ENCODE measurements at regions not wholly inside any gene's neighbourhood (a gene's known extent, or its start where the extent isn't known, plus 50 kb on each side); places are given as distances from the start of the nearest gene placed in this dataset.

GRCh38 chr1:228935855-228936727, 200.8 kb downstream of the RHOU start:
- Histone ChIP-seq H3K27me3 (ENCODE audit: control insufficient read depth in 1 of 2, insufficient read depth in 2 of 2, low read length in 2 of 2) (no peaks in the 10 kb centered on the region), H3K36me3 (ENCODE audit: control insufficient read depth in 2 of 2, insufficient read depth in 2 of 2, low read length in 2 of 2) (no peaks in the 10 kb centered on the region), H3K27ac (ENCODE audit: low read length) (no peak overlapping the region), H3K9me3 (ENCODE audit: control insufficient read depth in 2 of 2, low read length in 2 of 2) (no peaks in the 10 kb centered on the region), H3K9ac (ENCODE audit: low read length in 2 of 2) (no peak overlapping the region), H3K4me3 (ENCODE audit: low read length in 2 of 2) (no peak overlapping the region), H3K4me1 (ENCODE audit: control insufficient read depth, insufficient read depth, low read length) (peaks cover 13% of the 10 kb centered on the region)

GRCh38 chr1:228936881-228937280, 201.6 kb downstream of the RHOU start:
- Histone ChIP-seq H3K9me3 (ENCODE audit: control insufficient read depth in 2 of 2, low read length in 2 of 2) (no peaks in the 10 kb centered on the region), H3K4me3 (ENCODE audit: low read length in 2 of 2) (no peak overlapping the region), H3K27me3 (ENCODE audit: control insufficient read depth in 1 of 2, insufficient read depth in 2 of 2, low read length in 2 of 2) (no peaks in the 10 kb centered on the region), H3K4me1 (ENCODE audit: control insufficient read depth, insufficient read depth, low read length) (peaks cover 13% of the 10 kb centered on the region), H3K27ac (ENCODE audit: low read length) (no peak overlapping the region), H3K36me3 (ENCODE audit: control insufficient read depth in 2 of 2, insufficient read depth in 2 of 2, low read length in 2 of 2) (no peaks in the 10 kb centered on the region), H3K9ac (ENCODE audit: low read length in 2 of 2) (no peak overlapping the region)

GRCh38 chr1:228937351-228937750, 202.1 kb downstream of the RHOU start:
- no peaks in the 10 kb centered on the region for H3K27me3 ChIP-seq (ENCODE audit: control insufficient read depth in 1 of 2, insufficient read depth in 2 of 2, low read length in 2 of 2)
- H3K27ac ChIP-seq (ENCODE audit: low read length) = no peak overlapping the region
- no peaks in the 10 kb centered on the region for H3K9me3 ChIP-seq (ENCODE audit: control insufficient read depth in 2 of 2, low read length in 2 of 2)
- H3K4me3 ChIP-seq (ENCODE audit: low read length in 2 of 2) = no peak overlapping the region
- H3K4me1 ChIP-seq (ENCODE audit: control insufficient read depth, insufficient read depth, low read length) = peaks cover 13% of the 10 kb centered on the region
- H3K36me3 ChIP-seq (ENCODE audit: control insufficient read depth in 2 of 2, insufficient read depth in 2 of 2, low read length in 2 of 2) = no peaks in the 10 kb centered on the region
- no peak overlapping the region for H3K9ac ChIP-seq (ENCODE audit: low read length in 2 of 2)

GRCh38 chr1:228937851-228938536, 202.7 kb downstream of the RHOU start:
- H3K9me3 ChIP-seq (ENCODE audit: control insufficient read depth in 2 of 2, low read length in 2 of 2) = no peaks in the 10 kb centered on the region
- H3K27me3 ChIP-seq (ENCODE audit: control insufficient read depth in 1 of 2, insufficient read depth in 2 of 2, low read length in 2 of 2) = no peaks in the 10 kb centered on the region
- no peak overlapping the region for H3K4me3 ChIP-seq (ENCODE audit: low read length in 2 of 2)
- peaks cover 13% of the 10 kb centered on the region for H3K4me1 ChIP-seq (ENCODE audit: control insufficient read depth, insufficient read depth, low read length)
- H3K27ac ChIP-seq (ENCODE audit: low read length) = no peak overlapping the region
- no peaks in the 10 kb centered on the region for H3K36me3 ChIP-seq (ENCODE audit: control insufficient read depth in 2 of 2, insufficient read depth in 2 of 2, low read length in 2 of 2)
- H3K9ac ChIP-seq (ENCODE audit: low read length in 2 of 2) = no peak overlapping the region

GRCh38 chr1:228938537-228938901, 203.2 kb downstream of the RHOU start:
- H3K4me1 ChIP-seq (ENCODE audit: control insufficient read depth, insufficient read depth, low read length) = peaks cover 13% of the 10 kb centered on the region
- no peaks in the 10 kb centered on the region for H3K9me3 ChIP-seq (ENCODE audit: control insufficient read depth in 2 of 2, low read length in 2 of 2)
- no peak overlapping the region for H3K27ac ChIP-seq (ENCODE audit: low read length)
- no peak overlapping the region for H3K9ac ChIP-seq (ENCODE audit: low read length in 2 of 2)
- no peak overlapping the region for H3K4me3 ChIP-seq (ENCODE audit: low read length in 2 of 2)
- H3K27me3 ChIP-seq (ENCODE audit: control insufficient read depth in 1 of 2, insufficient read depth in 2 of 2, low read length in 2 of 2) = no peaks in the 10 kb centered on the region
- no peaks in the 10 kb centered on the region for H3K36me3 ChIP-seq (ENCODE audit: control insufficient read depth in 2 of 2, insufficient read depth in 2 of 2, low read length in 2 of 2)

GRCh38 chr1:228939001-228939691, 203.9 kb downstream of the RHOU start:
- Histone ChIP-seq H3K36me3 (ENCODE audit: control insufficient read depth in 2 of 2, insufficient read depth in 2 of 2, low read length in 2 of 2) (no peaks in the 10 kb centered on the region), H3K27ac (ENCODE audit: low read length) (no peak overlapping the region), H3K4me1 (ENCODE audit: control insufficient read depth, insufficient read depth, low read length) (peaks cover 13% of the 10 kb centered on the region), H3K4me3 (ENCODE audit: low read length in 2 of 2) (no peak overlapping the region), H3K9ac (ENCODE audit: low read length in 2 of 2) (no peak overlapping the region), H3K27me3 (ENCODE audit: control insufficient read depth in 1 of 2, insufficient read depth in 2 of 2, low read length in 2 of 2) (no peaks in the 10 kb centered on the region), H3K9me3 (ENCODE audit: control insufficient read depth in 2 of 2, low read length in 2 of 2) (no peaks in the 10 kb centered on the region)

- Histone ChIP-seq H3K9me3 (ENCODE audit: control insufficient read depth in 2 of 2, low read length in 2 of 2) (no peaks in the 10 kb centered on the region), H3K9ac (ENCODE audit: low read length in 2 of 2) (no peak overlapping the region), H3K4me3 (ENCODE audit: low read length in 2 of 2) (no peak overlapping the region), H3K27ac (ENCODE audit: low read length) (no peak overlapping the region), H3K27me3 (ENCODE audit: control insufficient read depth in 1 of 2, insufficient read depth in 2 of 2, low read length in 2 of 2) (no peaks in the 10 kb centered on the region), H3K4me1 (ENCODE audit: control insufficient read depth, insufficient read depth, low read length) (peaks cover 13% of the 10 kb centered on the region), H3K36me3 (ENCODE audit: control insufficient read depth in 2 of 2, insufficient read depth in 2 of 2, low read length in 2 of 2) (no peaks in the 10 kb centered on the region)
These were observed 204.7 kb downstream of the RHOU start for GRCh38 chr1:228939881-228940392.

GRCh38 chr1:228940526-228940925, 205.2 kb downstream of the RHOU start:
- Histone ChIP-seq H3K27ac (ENCODE audit: low read length) (no peak overlapping the region), H3K4me1 (ENCODE audit: control insufficient read depth, insufficient read depth, low read length) (peaks cover 13% of the 10 kb centered on the region), H3K9ac (ENCODE audit: low read length in 2 of 2) (no peak overlapping the region), H3K4me3 (ENCODE audit: low read length in 2 of 2) (no peak overlapping the region), H3K27me3 (ENCODE audit: control insufficient read depth in 1 of 2, insufficient read depth in 2 of 2, low read length in 2 of 2) (no peaks in the 10 kb centered on the region), H3K36me3 (ENCODE audit: control insufficient read depth in 2 of 2, insufficient read depth in 2 of 2, low read length in 2 of 2) (no peaks in the 10 kb centered on the region), H3K9me3 (ENCODE audit: control insufficient read depth in 2 of 2, low read length in 2 of 2) (no peaks in the 10 kb centered on the region)

- Histone ChIP-seq H3K27ac (ENCODE audit: low read length) (no peak overlapping the region), H3K4me1 (ENCODE audit: control insufficient read depth, insufficient read depth, low read length) (peaks cover 13% of the 10 kb centered on the region), H3K9ac (ENCODE audit: low read length in 2 of 2) (no peak overlapping the region), H3K4me3 (ENCODE audit: low read length in 2 of 2) (no peak overlapping the region), H3K36me3 (ENCODE audit: control insufficient read depth in 2 of 2, insufficient read depth in 2 of 2, low read length in 2 of 2) (no peaks in the 10 kb centered on the region), H3K9me3 (ENCODE audit: control insufficient read depth in 2 of 2, low read length in 2 of 2) (no peaks in the 10 kb centered on the region), H3K27me3 (ENCODE audit: control insufficient read depth in 1 of 2, insufficient read depth in 2 of 2, low read length in 2 of 2) (no peaks in the 10 kb centered on the region)
These were observed 205.6 kb downstream of the RHOU start for GRCh38 chr1:228940926-228941325.

- H3K27me3 ChIP-seq (ENCODE audit: control insufficient read depth in 1 of 2, insufficient read depth in 2 of 2, low read length in 2 of 2) = no peaks in the 10 kb centered on the region
- H3K27ac ChIP-seq (ENCODE audit: low read length) = no peak overlapping the region
- no peak overlapping the region for H3K9ac ChIP-seq (ENCODE audit: low read length in 2 of 2)
- H3K9me3 ChIP-seq (ENCODE audit: control insufficient read depth in 2 of 2, low read length in 2 of 2) = no peaks in the 10 kb centered on the region
- no peaks in the 10 kb centered on the region for H3K36me3 ChIP-seq (ENCODE audit: control insufficient read depth in 2 of 2, insufficient read depth in 2 of 2, low read length in 2 of 2)
- H3K4me1 ChIP-seq (ENCODE audit: control insufficient read depth, insufficient read depth, low read length) = peaks cover 10% of the 10 kb centered on the region
- H3K4me3 ChIP-seq (ENCODE audit: low read length in 2 of 2) = no peak overlapping the region
These were observed 206.4 kb downstream of the RHOU start for GRCh38 chr1:228941666-228942065.

Data from stomach smooth muscle (tissue), 2 donors.